Hematopoietic multipotent progenitor cell (in vitro differentiated cells): ENCODE measurements at regions not wholly inside any gene's neighbourhood (a gene's known extent, or its start where the extent isn't known, plus 50 kb on each side); places are given as distances from the start of the nearest gene placed in this dataset.
"Not testable (repeated sequence)": the region's sequence is repeated elsewhere in the genome, so short reads cannot be mapped to it uniquely, and the experiment has no call there.

ENCODE experiments used
- DNase-seq, 3 donors: peaks; one replicate each; pipeline ENCODE4 v3.0.0-alpha.2; 2011 to 2015; ENCODE audit warnings: low read depth in 2 of 3, low spot score in 2 of 3

DNA sequence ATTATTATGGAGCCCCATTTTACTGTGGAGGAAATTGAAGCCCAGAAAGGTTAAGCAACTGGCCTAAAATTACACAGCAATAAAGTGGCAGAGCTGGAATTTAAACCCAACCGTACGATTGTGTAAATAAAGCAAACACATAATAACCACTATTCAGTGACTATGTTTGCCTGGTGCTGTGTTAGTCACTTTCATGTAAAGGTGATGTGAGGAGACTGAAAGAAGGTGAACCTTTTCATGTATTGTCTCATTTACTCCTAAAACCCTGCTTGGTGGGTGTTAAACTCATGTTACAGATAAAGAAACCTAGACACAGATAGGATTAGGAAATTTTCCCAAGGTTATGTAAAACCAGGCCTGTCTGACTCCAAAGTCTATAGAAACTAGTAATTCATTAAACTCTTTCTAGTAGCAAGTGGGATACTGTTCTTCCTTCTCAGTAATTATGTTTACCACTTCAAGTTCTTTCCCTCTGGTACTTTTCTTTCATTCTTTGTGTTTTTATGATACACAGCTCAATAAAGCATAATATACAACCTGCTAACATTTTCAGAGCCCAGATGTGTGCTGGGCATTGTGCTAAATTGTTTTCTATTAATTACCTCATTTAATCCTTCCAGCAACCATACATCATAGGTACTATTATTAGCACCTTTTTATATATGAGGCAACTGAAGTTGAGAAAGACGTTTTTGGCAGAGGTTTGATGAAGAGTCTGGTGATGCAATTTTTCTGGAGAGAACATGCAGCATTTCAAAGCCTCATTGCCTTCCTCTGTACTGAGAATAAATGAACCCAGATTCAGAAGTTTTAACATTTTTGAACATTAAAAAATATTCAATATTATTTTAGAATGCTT, 202.7 kb downstream of the SPRY1 start:
- no peak for DNase-seq

DNA sequence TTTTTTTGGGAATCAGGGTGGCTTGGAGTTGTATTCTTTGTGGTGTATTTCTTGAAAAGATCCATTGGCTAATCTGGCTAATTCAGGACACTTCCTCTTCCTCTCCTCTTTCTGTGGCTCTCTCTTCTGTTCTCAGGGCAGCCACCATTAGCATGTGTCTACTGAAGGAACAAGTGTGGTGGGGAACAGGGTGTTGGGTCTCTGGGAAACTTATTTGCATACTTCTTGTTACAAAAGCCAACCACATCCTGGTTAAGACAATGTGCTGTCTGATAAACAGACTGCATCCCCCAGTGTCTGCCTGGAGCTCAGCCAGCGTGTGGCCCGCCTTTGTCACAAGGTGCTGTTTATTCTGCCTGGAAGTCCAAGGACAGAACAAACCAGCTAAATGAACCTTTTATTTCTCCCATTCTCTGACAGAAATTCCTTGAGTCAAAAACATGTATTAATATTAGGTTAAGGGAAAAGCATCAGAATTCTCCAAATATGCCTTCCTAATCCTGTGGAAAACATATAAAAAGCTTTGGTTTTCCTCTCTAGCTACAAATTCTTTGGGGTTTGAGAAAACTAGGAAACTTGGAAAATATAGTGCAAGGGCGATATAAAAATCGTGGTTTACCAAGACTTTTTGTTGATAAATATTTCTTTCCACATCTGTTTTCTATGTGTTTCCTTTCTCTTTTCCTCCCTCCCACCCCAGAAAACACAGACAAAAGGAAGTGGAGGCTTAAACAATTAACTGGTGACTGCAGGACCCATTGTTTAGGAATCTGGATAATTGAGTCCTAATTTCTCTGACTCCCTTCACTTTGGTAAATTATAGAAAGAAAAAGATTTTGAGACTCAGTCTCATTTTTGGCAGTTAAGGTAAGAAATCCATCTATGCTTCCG, 203.6 kb downstream of the SPRY1 start:
- DNase-seq = peak in 2 of 3 donors; percentile 95 to 98

DNA sequence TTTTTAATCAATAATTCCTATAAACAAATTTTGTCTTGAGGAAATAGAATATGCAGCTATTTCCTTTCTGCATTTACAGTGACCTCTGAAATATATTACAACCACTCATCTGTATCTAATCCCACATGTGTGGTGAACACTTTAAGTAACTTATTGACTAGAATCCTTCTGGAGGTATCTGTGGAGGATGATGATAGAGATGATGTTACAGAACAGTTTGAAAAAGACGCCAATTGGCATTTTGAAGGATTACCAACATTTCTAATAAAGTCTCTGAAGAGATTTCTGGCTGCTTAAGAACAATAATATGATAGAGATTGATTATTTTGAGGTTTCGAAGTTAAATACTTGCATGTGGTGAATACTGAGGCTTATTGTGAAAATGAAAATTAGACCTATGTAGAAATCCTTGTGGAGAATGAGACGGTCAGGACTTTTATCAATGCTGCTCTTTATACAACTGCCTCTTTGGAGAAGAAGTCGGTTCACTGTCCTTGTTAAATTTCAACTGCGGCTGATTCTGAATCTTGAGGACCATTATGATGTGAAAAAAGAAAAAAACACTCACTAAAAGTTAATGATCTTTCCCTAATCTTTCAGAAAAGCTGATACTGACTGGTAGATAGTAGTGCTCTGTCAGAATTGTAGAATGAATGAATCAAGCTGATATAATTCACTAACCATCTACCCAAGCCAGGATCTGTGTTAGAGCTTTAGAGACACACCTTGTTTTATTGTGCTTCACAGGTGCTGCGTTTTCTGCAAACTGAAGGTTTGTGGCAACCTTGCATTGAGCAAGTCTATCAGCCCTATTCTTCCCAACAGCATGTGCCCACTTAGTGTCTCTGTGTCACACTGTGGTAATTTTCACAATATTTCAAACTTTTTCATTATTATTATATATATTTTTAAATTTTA, 204.7 kb downstream of the SPRY1 start:
- DNase-seq = no peak

DNA sequence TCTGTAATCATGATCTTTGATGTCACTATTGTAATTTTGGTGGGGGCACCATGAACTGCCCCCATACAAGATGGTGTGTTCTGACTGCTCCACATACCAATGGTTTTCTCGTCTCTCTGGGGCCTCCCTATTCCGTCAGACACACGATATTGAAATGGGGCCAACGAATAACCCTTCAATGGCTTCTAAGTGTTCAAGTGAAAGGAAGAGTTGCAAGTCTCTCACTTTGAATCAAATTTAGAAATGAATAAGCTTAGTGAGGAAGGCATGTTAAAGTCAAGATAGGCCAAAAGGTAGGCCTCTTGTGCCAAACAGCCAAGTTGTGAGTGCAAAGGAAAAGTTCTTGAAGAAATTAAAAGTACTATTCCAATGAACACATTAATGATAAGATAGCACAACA, 205.4 kb downstream of the SPRY1 start:
- DNase-seq = no peak

DNA sequence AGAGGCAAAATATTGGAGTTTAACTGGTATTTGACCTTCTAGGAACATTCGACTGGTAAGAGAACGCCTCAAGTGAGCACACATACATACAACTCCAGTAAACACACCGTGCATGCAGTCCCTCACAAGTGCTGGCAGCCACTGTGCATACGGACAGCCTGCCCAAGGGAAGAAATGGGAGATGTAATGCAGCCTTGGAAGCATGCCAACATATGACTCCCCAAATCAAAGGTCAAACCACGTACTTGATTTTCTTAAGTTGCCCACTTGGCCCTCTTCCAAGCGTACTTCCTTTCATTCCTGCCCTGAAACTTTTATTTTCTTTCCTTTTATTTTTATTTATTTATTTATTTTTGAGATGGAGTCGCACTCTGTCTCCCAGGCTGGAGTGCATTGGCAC, 206.6 kb downstream of the SPRY1 start:
- DNase-seq = no peak

DNA sequence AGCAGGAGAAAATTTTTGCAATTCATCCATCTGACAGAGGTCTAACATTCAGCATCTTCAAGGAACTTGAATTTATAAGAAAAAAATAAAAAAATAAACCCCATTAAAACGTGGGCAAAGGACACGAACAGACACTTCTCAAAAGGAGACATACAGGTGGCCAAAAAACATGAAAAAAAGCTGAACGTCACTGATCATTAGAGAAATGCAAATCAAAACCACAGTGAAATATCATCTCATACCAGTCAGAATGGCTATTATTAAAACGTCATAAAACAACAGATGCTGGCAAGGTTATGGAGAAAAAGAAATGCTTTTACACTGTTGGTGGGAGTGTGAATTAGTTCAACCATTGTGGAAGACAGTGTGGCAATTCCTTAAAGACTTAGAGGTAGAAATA, 209.2 kb downstream of the SPRY1 start:
- not testable (repeated sequence) for DNase-seq

DNA sequence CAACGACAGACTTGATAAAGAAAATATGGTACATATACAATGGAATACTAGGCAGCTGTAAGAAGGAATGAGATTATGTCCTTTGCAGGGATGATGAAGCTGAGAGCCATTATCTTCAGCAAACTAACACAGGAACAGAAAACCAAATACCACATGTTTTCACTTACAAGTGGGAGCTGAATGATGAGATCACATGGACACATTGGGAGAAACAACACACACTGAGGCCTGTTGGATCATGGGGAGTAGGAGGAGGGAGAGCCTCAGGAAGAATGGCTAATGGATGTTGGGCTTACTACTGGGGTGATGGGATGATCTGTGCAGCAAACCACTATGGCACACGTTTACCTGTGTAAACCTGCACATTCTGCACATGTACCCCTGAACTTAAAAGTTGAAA, 209.7 kb downstream of the SPRY1 start:
- DNase-seq = no peak

DNA sequence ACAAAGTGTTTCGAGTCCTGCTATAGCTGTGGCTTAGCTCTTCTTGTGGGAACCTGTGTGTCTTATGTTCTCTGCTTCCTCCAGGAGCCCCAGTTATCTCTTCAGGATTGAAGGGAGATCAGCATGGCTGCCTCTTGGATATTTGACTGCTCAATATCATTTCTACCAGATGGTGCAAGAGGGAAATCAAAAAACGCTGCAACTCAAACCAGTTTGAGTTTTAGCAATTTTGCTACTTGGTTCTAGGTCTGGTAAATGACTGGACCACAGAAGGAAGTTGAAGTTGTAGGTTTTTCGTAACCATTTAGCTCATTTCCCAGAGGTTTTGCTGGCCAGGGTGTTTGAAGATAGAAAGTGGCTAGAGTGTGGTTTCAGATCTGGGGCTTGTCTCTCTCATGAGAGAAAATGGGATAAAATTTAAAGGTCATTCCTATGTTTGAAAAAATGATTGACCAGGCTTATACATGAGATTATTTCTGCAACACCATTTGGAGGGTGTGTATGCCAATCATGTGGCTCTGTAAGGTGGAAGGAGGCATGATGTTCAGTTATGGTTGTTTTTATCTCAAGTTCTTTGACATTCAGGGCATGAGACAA, 210.4 kb downstream of the SPRY1 start:
- DNase-seq = peak in 1 of 3 donors; percentile 15

DNA sequence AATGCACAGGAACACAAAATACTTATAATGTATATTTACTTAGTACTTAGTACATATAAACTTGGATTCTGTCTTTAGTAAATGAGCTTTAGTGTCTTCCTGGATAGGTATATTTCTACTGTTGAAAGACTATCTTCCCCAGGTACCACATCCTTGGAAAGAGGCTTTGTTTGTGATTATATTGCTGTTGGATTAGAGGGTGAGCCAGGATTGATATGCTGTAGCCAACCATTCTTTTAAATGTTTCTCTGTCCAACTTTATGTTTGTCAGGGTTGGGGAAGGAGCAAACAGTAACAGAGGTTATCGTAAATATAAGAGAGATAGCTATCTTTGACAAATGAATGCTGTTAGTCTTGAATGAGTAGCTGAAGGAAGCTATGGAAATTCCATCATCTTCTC, 213.2 kb downstream of the SPRY1 start:
- DNase-seq = no peak

DNA sequence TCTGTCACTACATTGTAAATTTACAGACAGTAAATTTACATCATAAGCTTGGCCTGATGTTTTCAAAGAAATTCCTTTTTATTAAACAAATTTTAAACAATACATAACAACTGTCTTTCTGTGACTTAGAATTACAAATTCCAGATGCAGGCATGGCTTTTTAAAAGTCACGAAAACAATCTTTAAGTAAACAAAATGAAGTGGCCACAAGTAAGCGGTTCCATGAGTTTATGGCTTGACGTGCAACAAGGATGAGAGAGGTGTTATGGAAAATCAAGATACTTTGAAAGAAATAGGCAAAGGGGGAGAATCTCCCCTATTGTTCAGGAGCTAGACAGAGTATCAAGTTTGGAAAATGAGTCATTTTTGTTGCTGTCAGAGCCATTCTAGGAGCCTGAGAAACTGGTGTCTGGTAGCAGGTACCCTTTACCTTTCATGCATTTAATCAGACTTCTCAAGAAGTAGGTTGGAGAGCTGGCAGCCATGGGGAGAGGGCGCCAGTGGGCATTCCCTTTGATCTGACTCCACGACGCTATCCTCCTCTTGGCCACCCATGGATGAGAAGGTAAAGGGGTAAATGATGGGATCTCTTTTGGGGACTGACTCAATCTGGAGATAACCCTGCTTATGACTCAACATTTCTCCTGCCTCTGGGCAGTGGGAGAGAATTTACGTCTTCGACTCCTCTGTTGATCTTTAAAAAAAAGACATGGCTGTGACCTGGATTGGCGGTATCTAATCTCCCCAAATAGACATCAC, 217.2 kb downstream of the SPRY1 start:
- no peak for DNase-seq

DNA sequence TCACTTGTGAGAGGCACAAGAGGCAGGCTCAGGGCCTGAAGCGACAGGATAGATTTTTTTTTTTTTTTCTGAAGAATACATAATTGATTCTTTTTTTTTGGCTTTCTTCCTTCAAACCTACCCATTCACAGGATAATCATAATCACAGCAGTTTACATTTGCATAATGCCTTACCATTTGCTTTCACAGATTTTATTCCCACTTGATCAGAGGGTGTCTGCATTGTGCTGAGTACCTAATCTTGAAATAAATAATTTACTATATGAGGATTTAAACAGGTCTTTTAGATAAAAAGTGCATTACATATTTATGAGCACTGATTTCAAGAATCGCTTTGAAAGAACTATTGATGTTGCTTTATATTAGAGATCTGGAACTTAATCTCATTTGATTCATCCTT, 219.3 kb downstream of the SPRY1 start:
- no peak for DNase-seq

DNA sequence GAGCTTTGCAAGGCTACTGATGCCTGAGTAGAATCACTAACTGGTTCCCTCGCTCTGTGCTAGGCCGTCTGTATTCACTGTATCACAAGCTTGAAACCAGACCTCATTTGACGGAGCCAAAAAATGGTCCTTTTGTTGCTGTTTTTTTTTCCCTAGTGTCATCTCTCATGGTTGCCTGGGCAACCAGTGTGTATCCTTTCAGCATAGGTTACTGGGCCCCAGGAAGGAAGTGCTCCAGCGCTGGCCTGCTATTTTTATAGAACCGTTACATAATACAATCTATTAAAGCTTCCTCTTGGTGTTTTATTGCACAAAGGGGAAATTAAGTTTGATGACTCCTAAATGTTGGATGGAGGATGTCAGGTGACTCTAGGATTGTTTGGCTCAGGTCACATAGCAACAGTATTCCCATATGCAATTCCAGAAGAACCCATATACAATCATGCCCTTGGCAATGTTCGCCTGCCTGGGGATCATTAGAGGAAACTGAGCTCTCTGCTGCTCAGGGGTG, 220.4 kb downstream of the SPRY1 start:
- DNase-seq = peak; percentile 32 to 94 (median 84)

DNA sequence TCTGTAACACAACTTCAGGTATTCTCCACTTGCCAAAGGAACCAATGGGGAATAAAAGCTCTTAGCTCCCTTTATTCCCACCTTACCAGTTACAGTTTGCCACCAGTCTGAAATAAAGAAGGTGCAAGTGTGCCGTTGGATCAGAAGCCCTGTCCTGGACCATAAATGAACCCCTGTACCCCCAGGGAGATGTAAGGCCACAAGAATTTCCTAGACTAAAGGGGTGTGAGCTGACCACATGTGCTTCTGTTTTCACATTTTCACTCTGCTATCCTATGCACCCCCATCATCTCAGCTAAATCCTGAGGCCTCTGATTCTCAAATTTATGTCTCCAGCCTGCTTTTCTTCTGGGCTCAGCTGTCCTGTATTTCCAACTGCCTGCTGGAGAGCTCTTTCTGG, 221.2 kb downstream of the SPRY1 start:
- no peak for DNase-seq

DNA sequence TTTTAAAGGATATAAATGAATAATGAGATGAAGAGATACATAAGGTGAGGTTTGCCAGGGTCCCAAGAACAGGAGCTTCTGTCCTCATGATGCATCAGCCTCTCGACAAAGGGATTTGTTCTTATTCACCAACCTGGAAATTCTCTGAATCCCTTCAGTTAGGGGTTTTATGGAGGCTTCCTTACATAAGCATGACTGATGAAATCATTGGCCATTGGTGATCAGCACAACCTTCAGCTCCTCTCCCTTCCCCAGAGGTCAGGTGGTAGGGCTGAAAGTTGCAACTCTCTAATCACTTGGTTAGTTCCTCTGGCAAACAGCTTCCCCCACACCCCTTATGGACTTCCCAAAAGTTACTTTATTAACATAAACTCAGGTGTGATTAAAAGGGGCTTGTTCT, 222.0 kb downstream of the SPRY1 start:
- DNase-seq = no peak

DNA sequence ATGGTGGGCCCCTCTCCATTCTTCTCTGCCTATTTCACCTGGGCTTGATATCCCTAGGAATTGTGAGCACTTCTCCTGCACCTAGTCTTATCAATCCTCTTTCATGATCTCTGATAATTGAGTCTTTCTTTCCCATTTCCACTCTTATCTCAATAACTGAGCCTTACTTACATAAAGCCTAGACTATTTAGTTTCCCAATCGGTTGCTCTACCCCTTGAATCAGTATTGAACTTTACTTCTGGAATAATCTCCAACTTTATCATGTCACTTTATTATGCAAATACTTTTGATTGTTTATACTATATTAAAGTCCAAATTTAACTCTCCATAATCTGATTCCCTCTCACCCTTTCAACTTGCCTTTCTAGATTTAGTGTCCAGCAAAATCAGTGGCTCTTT, 222.7 kb downstream of the SPRY1 start:
- DNase-seq = no peak

DNA sequence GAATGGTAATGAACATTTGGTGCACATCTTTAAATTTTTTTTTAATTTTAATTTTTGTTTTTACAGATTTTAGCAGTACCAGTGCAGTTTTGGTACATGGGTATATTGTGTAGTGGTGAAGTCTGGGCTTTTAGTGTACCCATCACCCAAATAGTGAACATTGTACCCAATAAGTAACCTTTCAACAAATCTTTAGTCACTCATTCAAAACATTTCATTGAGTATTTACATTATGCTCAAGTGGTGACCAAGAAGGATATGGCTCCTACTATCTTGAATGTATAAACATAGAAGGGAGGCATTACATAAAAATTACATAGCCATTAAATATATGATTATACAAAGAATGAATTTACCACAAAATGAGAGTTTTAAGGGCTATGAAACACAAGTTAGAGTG, 223.3 kb downstream of the SPRY1 start:
- no peak for DNase-seq

DNA sequence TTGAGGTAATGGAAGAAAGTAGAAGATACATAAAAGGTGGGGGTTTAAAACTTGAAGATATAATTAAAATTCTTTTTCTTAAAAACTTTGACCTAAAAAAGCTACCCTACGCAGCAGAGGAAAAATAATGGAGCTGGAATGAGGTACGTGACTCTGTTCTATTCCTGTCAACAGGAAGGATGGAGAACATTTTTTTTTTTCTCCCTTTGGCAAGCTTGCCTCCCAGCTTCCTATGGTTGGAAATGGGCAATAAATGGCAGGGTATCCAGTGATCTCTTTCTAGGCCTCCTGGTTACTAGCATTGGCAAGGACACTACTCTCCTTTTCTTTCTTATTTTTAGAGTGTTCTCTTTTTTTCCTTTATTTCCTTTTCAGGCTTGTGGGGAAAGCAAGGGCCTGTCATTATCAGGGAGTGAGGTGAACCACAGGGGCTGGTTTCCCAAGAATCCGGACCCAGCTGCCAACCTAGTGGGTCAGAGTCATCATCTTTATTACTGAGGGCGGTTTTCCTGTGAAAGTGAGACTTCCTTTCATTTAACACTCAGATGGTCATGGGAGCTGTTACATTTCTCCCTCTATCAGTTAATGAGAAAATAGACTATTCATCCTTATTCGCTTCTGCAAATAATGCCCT, 224.6 kb downstream of the SPRY1 start:
- DNase-seq = peak in 1 of 3 donors; percentile 57

DNA sequence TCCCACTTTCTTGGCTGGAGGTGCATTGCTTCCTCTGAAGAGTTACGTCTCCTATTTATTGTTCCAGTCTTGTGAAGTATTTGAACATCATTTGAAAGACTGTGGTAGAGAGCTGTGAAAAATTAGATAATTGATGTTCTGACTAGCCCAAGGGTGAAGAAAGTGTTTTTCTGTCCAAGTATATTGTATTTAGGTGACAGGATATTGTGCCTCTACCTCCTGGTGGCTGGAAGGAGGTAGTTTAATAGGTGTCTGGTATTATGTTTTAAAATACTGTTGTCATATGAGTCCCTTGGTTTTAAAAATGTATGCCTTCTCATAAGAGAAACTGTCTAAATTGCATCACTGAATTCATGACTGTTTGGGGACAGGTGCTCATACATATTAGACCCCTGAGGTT, 226.0 kb downstream of the SPRY1 start:
- DNase-seq = no peak

DNA sequence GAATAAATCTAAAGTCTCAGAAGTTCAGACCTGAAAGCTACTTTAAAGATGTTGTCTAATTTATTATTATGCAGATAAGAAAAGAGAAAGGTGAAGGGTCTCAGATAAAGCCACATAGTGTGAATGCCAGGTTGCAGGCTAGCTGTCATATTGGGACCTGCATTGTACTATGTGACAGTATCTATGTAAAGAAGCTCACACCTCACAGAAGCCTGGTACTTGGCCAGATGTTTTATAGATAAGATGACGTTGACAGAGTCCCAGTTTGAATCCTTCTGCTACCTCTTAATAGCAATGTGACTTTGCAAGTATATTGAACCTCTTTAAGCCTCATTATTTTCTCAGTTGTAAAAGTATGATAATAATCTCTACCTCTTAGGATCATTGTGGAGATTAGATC, 227.0 kb downstream of the SPRY1 start:
- no peak for DNase-seq
